IPS DF 4.7 (cell line): ENCODE measurements at regions not wholly inside any gene's neighbourhood (a gene's known extent, or its start where the extent isn't known, plus 50 kb on each side); places are given as distances from the start of the nearest gene placed in this dataset.
A peak's percentile ranks its signal among the peaks of the same experiment; 100 is the strongest.

Experiments
- DNase-seq: peaks from one replicate; pipeline ENCODE4 v3.0.0-alpha.2; 2013; ENCODE audit warnings: low spot score; ENCODE audit errors: extremely low read depth

- DNase-seq: no peak
Observed at GRCh38 chr17:73952480-73953205, 250.8 kb upstream of the RPL38 start.

GRCh38 chr17:73953206-73954033 lies 250.1 kb upstream of the RPL38 start:
- no peak for DNase-seq

GRCh38 chr17:73954951-73955350 lies 248.5 kb upstream of the RPL38 start:
- DNase-seq: no peak

GRCh38 chr17:73955616-73956015 lies 247.9 kb upstream of the RPL38 start:
- no peak for DNase-seq

- DNase-seq: no peak
Observed at GRCh38 chr17:73956169-73956568, 247.3 kb upstream of the RPL38 start.

- peak; percentile 79 for DNase-seq
Observed at GRCh38 chr17:73956595-73957465, 246.6 kb upstream of the RPL38 start.

GRCh38 chr17:73957564-73957963 lies 245.9 kb upstream of the RPL38 start:
- no peak for DNase-seq

GRCh38 chr17:73958453-73958852 lies 245.0 kb upstream of the RPL38 start:
- DNase-seq: no peak

- no peak for DNase-seq
Observed at GRCh38 chr17:73960469-73960868, 243.0 kb upstream of the RPL38 start.

- no peak for DNase-seq
Observed at GRCh38 chr17:73962308-73962707, 241.2 kb upstream of the RPL38 start.

GRCh38 chr17:73968680-73969079 lies 234.8 kb upstream of the RPL38 start:
- no peak for DNase-seq

- no peak for DNase-seq
Observed at GRCh38 chr17:73969956-73970355, 233.5 kb upstream of the RPL38 start.

GRCh38 chr17:73971127-73971526 lies 232.4 kb upstream of the RPL38 start:
- DNase-seq: no peak

- no peak for DNase-seq
Observed at GRCh38 chr17:73972056-73972455, 231.4 kb upstream of the RPL38 start.

GRCh38 chr17:73972901-73973300 lies 230.6 kb upstream of the RPL38 start:
- no peak for DNase-seq

- DNase-seq: no peak
Observed at GRCh38 chr17:73973586-73974409, 229.7 kb upstream of the RPL38 start.

GRCh38 chr17:73974536-73974935 lies 228.9 kb upstream of the RPL38 start:
- no peak for DNase-seq

GRCh38 chr17:73976147-73976546 lies 227.3 kb upstream of the RPL38 start:
- no peak for DNase-seq

GRCh38 chr17:73976676-73977521 lies 226.6 kb upstream of the RPL38 start:
- DNase-seq: no peak

GRCh38 chr17:73980517-73980916 lies 223.0 kb upstream of the RPL38 start:
- no peak for DNase-seq
